Loucy (cell line): ENCODE measurements at regions not wholly inside any gene's neighbourhood (a gene's known extent, or its start where the extent isn't known, plus 50 kb on each side); places are given as distances from the start of the nearest gene placed in this dataset.

Experiments
- EZH2phosphoT487 ChIP-seq: fragments of 200-600 bp; IDR thresholded peaks from 2 replicates; pipeline ENCODE4 v1.6.1; 2018; ENCODE audit warnings: antibody characterized with exemption, mild to moderate bottlenecking, moderate library complexity, borderline replicate concordance
- TF ChIP-seq, protein P1 (sequence below): fragments of 200-600 bp; sonication (generic); conservative IDR thresholded peaks from 2 replicates; pipeline ENCODE4 v1.5.1; 2014; ENCODE audit warnings: mild to moderate bottlenecking, antibody characterized with exemption, low read length

DNA sequence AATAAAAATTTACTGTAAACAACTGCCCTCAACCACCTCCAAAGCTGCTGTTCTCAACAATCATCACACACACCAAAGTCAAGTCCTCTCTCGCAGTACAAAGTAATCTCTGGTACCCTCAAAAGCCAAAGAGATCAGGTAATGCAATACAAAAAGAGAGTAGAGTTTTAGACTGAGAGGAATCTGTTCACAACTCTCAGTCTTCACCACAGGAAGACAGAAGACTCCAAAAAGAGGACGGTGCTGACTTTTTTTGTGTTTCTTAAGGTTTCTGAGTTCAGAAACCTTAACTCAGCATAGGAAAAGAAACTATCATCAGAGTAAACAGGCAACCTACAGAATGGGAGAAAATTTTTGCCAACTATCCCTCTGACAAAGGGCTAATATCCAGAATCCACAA lies 1072.3 kb upstream of the DIAPH2 start:
- TF ChIP-seq, protein P1, sequence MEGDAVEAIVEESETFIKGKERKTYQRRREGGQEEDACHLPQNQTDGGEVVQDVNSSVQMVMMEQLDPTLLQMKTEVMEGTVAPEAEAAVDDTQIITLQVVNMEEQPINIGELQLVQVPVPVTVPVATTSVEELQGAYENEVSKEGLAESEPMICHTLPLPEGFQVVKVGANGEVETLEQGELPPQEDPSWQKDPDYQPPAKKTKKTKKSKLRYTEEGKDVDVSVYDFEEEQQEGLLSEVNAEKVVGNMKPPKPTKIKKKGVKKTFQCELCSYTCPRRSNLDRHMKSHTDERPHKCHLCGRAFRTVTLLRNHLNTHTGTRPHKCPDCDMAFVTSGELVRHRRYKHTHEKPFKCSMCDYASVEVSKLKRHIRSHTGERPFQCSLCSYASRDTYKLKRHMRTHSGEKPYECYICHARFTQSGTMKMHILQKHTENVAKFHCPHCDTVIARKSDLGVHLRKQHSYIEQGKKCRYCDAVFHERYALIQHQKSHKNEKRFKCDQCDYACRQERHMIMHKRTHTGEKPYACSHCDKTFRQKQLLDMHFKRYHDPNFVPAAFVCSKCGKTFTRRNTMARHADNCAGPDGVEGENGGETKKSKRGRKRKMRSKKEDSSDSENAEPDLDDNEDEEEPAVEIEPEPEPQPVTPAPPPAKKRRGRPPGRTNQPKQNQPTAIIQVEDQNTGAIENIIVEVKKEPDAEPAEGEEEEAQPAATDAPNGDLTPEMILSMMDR = no peak
- no peak for TF ChIP-seq EZH2phosphoT487
